ENCODE measurements at regions not wholly inside any gene's neighbourhood (a gene's known extent, or its start where the extent isn't known, plus 50 kb on each side); places are given as distances from the start of the nearest gene placed in this dataset.

- Mint-ChIP-seq H3K4me1 (no peaks in the 10 kb centered on the region), H3K27ac (no peak overlapping the region), H3K4me3 (no peak overlapping the region), H3K9me3 (peaks cover 0 to 2% (median 0%) of the 10 kb centered on the region in 3 donors), H3K36me3 (no peaks in the 10 kb centered on the region), H3K27me3 (no peaks in the 10 kb centered on the region)
Measured at GRCh38 chr4:19304028-19304427, 947.7 kb upstream of the SLIT2 start.

GRCh38 chr4:19301527-19301926, 950.2 kb upstream of the SLIT2 start:
- Mint-ChIP-seq H3K27me3 (no peaks in the 10 kb centered on the region), H3K9me3 (peaks cover 0 to 7% (median 2%) of the 10 kb centered on the region in 3 donors), H3K4me3 (no peak overlapping the region), H3K36me3 (no peaks in the 10 kb centered on the region), H3K4me1 (no peaks in the 10 kb centered on the region), H3K27ac (no peak overlapping the region)

- Mint-ChIP-seq H3K4me1 (no peaks in the 10 kb centered on the region), H3K27ac (no peak overlapping the region), H3K27me3 (no peaks in the 10 kb centered on the region), H3K4me3 (no peak overlapping the region), H3K36me3 (no peaks in the 10 kb centered on the region), H3K9me3 (peaks cover 0 to 7% (median 2%) of the 10 kb centered on the region in 3 donors)
Measured at GRCh38 chr4:19300213-19300612, 951.5 kb upstream of the SLIT2 start.

GRCh38 chr4:19298998-19299397, 952.7 kb upstream of the SLIT2 start:
- no peak overlapping the region for H3K4me3 Mint-ChIP-seq
- no peaks in the 10 kb centered on the region for H3K4me1 Mint-ChIP-seq
- H3K36me3 Mint-ChIP-seq: no peaks in the 10 kb centered on the region
- H3K9me3 Mint-ChIP-seq: peaks cover 2 to 11% (median 4%) of the 10 kb centered on the region in 3 donors
- no peak overlapping the region for H3K27ac Mint-ChIP-seq
- H3K27me3 Mint-ChIP-seq: no peaks in the 10 kb centered on the region

- no peak overlapping the region for H3K4me3 Mint-ChIP-seq
- peaks cover 14 to 28% (median 19%) of the 10 kb centered on the region in 3 donors for H3K9me3 Mint-ChIP-seq
- H3K36me3 Mint-ChIP-seq: no peaks in the 10 kb centered on the region
- no peaks in the 10 kb centered on the region for H3K27me3 Mint-ChIP-seq
- no peak overlapping the region for H3K27ac Mint-ChIP-seq
- peaks cover 0 to 1% (median 0%) of the 10 kb centered on the region in 3 donors for H3K4me1 Mint-ChIP-seq
Measured at GRCh38 chr4:19293781-19294180, 957.9 kb upstream of the SLIT2 start.

- no peaks in the 10 kb centered on the region for H3K36me3 Mint-ChIP-seq
- H3K27me3 Mint-ChIP-seq: no peaks in the 10 kb centered on the region
- H3K27ac Mint-ChIP-seq: no peak overlapping the region
- H3K4me1 Mint-ChIP-seq: peaks cover 0 to 1% (median 0%) of the 10 kb centered on the region in 3 donors
- no peak overlapping the region for H3K4me3 Mint-ChIP-seq
- H3K9me3 Mint-ChIP-seq: peaks cover 14 to 28% (median 19%) of the 10 kb centered on the region in 3 donors
Measured at GRCh38 chr4:19293080-19293479, 958.6 kb upstream of the SLIT2 start.

- no peaks in the 10 kb centered on the region for H3K27me3 Mint-ChIP-seq
Measured at GRCh38 chr4:19286924-19287323, 964.8 kb upstream of the SLIT2 start.

GRCh38 chr4:19285146-19285545, 966.6 kb upstream of the SLIT2 start:
- Mint-ChIP-seq H3K9me3 (peaks cover 7 to 13% (median 12%) of the 10 kb centered on the region in 3 donors), H3K27me3 (no peaks in the 10 kb centered on the region), H3K4me1 (no peaks in the 10 kb centered on the region)

More at GRCh38 chr4:19286924-19287323, 964.8 kb upstream of the SLIT2 start:
- Mint-ChIP-seq H3K36me3 (no peaks in the 10 kb centered on the region), H3K27ac (no peak overlapping the region), H3K4me1 (no peaks in the 10 kb centered on the region), H3K4me3 (no peak overlapping the region), H3K9me3 (peaks cover 6 to 11% (median 10%) of the 10 kb centered on the region in 3 donors)

GRCh38 chr4:19278665-19279064, 973.0 kb upstream of the SLIT2 start:
- no peaks in the 10 kb centered on the region for H3K27me3 Mint-ChIP-seq
- no peak overlapping the region for H3K4me3 Mint-ChIP-seq
- H3K36me3 Mint-ChIP-seq: no peaks in the 10 kb centered on the region
- peaks cover 3 to 17% (median 16%) of the 10 kb centered on the region in 3 donors for H3K9me3 Mint-ChIP-seq
- H3K4me1 Mint-ChIP-seq: peaks cover 0 to 2% (median 0%) of the 10 kb centered on the region in 3 donors
- H3K27ac Mint-ChIP-seq: no peak overlapping the region

More at GRCh38 chr4:19285146-19285545, 966.6 kb upstream of the SLIT2 start:
- Mint-ChIP-seq H3K27ac (no peak overlapping the region), H3K36me3 (no peaks in the 10 kb centered on the region), H3K4me3 (no peak overlapping the region)

- Mint-ChIP-seq H3K9me3 (peaks cover 0 to 4% (median 0%) of the 10 kb centered on the region in 3 donors), H3K4me1 (peaks cover 0 to 3% (median 0%) of the 10 kb centered on the region in 3 donors), H3K27me3 (no peaks in the 10 kb centered on the region), H3K27ac (no peak overlapping the region), H3K36me3 (no peaks in the 10 kb centered on the region), H3K4me3 (no peak overlapping the region)
Measured at GRCh38 chr4:19266566-19266965, 985.1 kb upstream of the SLIT2 start.

GRCh38 chr4:19262467-19262866, 989.2 kb upstream of the SLIT2 start:
- Mint-ChIP-seq H3K9me3 (peaks cover 0 to 1% (median 0%) of the 10 kb centered on the region in 3 donors), H3K4me3 (no peak overlapping the region), H3K36me3 (no peaks in the 10 kb centered on the region), H3K27me3 (no peaks in the 10 kb centered on the region), H3K27ac (no peak overlapping the region), H3K4me1 (peaks cover 0 to 3% (median 0%) of the 10 kb centered on the region in 3 donors)

GRCh38 chr4:19260346-19260745, 991.4 kb upstream of the SLIT2 start:
- Mint-ChIP-seq H3K4me3 (no peak overlapping the region), H3K27ac (no peak overlapping the region), H3K9me3 (peaks cover 0 to 15% (median 5%) of the 10 kb centered on the region in 3 donors), H3K27me3 (no peaks in the 10 kb centered on the region), H3K4me1 (peaks cover 0 to 2% (median 0%) of the 10 kb centered on the region in 3 donors), H3K36me3 (no peaks in the 10 kb centered on the region)

- Mint-ChIP-seq H3K9me3 (peaks cover 2 to 15% (median 5%) of the 10 kb centered on the region in 3 donors), H3K27me3 (no peaks in the 10 kb centered on the region), H3K4me3 (no peak overlapping the region), H3K27ac (no peak overlapping the region), H3K4me1 (peaks cover 0 to 2% (median 0%) of the 10 kb centered on the region in 3 donors), H3K36me3 (no peaks in the 10 kb centered on the region)
Measured at GRCh38 chr4:19259920-19260319, 991.8 kb upstream of the SLIT2 start.

GRCh38 chr4:19256823-19257222, 994.9 kb upstream of the SLIT2 start:
- Mint-ChIP-seq H3K4me1 (no peaks in the 10 kb centered on the region), H3K27ac (no peak overlapping the region), H3K36me3 (no peaks in the 10 kb centered on the region), H3K9me3 (peaks cover 4 to 15% (median 5%) of the 10 kb centered on the region in 3 donors), H3K4me3 (no peak overlapping the region), H3K27me3 (no peaks in the 10 kb centered on the region)

GRCh38 chr4:19254486-19254885, 997.2 kb upstream of the SLIT2 start:
- Mint-ChIP-seq H3K4me1 (no peaks in the 10 kb centered on the region), H3K36me3 (no peaks in the 10 kb centered on the region), H3K4me3 (no peak overlapping the region), H3K27ac (no peak overlapping the region), H3K27me3 (no peaks in the 10 kb centered on the region), H3K9me3 (peaks cover 4 to 15% (median 6%) of the 10 kb centered on the region in 3 donors)

- Mint-ChIP-seq H3K36me3 (no peaks in the 10 kb centered on the region), H3K27me3 (no peaks in the 10 kb centered on the region), H3K27ac (no peak overlapping the region), H3K4me1 (no peaks in the 10 kb centered on the region), H3K9me3 (peaks cover 2 to 14% (median 3%) of the 10 kb centered on the region in 3 donors), H3K4me3 (no peak overlapping the region)
Measured at GRCh38 chr4:19248023-19248422, 1003.7 kb upstream of the SLIT2 start.

Measured in IgD-negative memory B cell (primary cell).